CD4-positive, alpha-beta memory T cell (primary cell): ENCODE measurements at regions not wholly inside any gene's neighbourhood (a gene's known extent, or its start where the extent isn't known, plus 50 kb on each side); places are given as distances from the start of the nearest gene placed in this dataset.
"Not testable (repeated sequence)": the region's sequence is repeated elsewhere in the genome, so short reads cannot be mapped to it uniquely, and the experiment has no call there.

ENCODE experiments used
- CTCF ChIA-PET: fragments of 350-600 bp; sonication (Branson Sonifier 250); formaldehyde crosslinking; loops from one replicate; lab custom pipeline; 2021; ENCODE audit warnings: inconsistent platforms; ENCODE audit not compliant: partially characterized antibody; lab: Charles Lee
- POLR2A ChIA-PET: fragments of 350-600 bp; sonication (Branson Sonifier 250); formaldehyde crosslinking; loops from one replicate; lab custom pipeline; 2021; ENCODE audit not compliant: partially characterized antibody; lab: Charles Lee
- DNase-seq, 5 donors: peaks; one replicate each; pipeline versions ENCODE4 v3.0.0 to v3.0.0-alpha.2; 2020 to 2022; ENCODE audit warnings: mixed read lengths in 1 of 5
- H3K27ac ChIP-seq: one replicate; pipeline ENCODE4 v1.7.0; 2013; ENCODE audit warnings: low read depth, low read length
- H3K27me3 ChIP-seq: 2 replicates; pipeline ENCODE4 v1.7.0; 2013; ENCODE audit warnings: mild to moderate bottlenecking, low read length, moderate library complexity; ENCODE audit not compliant: insufficient read depth
- H3K36me3 ChIP-seq: 2 replicates; pipeline ENCODE4 v1.7.0; 2013; ENCODE audit warnings: mild to moderate bottlenecking, low read length, moderate library complexity; ENCODE audit not compliant: insufficient read depth
- H3K4me1 ChIP-seq: 2 replicates; pipeline ENCODE4 v1.7.0; 2013; ENCODE audit warnings: mild to moderate bottlenecking, low read length, moderate library complexity; ENCODE audit not compliant: insufficient read depth
- H3K4me3 ChIP-seq, 2 donors: one replicate each; pipeline ENCODE4 v1.7.0; 2013; ENCODE audit warnings: low read length in 2 of 2, mild to moderate bottlenecking in 1 of 2
- H3K9me3 ChIP-seq, 2 donors: one replicate each; pipeline ENCODE4 v1.7.0; 2013; ENCODE audit warnings: low read length in 2 of 2, control low read depth in 1 of 2; ENCODE audit not compliant: control insufficient read depth in 1 of 2
- H3K27ac Mint-ChIP-seq, 7 donors: one replicate each; pipeline ENCODE4 v1.8.0; 2020 to 2021; ENCODE audit warnings: mixed read lengths in 7 of 7, mild to moderate bottlenecking in 6 of 7, inconsistent platforms in 3 of 7, moderate library complexity in 3 of 7
- H3K27me3 Mint-ChIP-seq, 2 donors: one replicate each; pipeline ENCODE4 v1.8.0; 2020 to 2021; ENCODE audit warnings: mixed read lengths in 2 of 2
- H3K36me3 Mint-ChIP-seq, 2 donors: one replicate each; pipeline ENCODE4 v1.8.0; 2020 to 2021; ENCODE audit warnings: mixed read lengths in 2 of 2, inconsistent platforms in 1 of 2, mild to moderate bottlenecking in 1 of 2
- H3K4me1 Mint-ChIP-seq, 4 donors: one replicate each; pipeline ENCODE4 v1.8.0; 2020 to 2021; ENCODE audit warnings: mixed read lengths in 4 of 4, mild to moderate bottlenecking in 1 of 4
- H3K4me3 Mint-ChIP-seq, 8 donors: one replicate each; pipeline ENCODE4 v1.8.0; 2020 to 2021; ENCODE audit warnings: mixed read lengths in 8 of 8, mild to moderate bottlenecking in 7 of 8, moderate library complexity in 6 of 8, inconsistent platforms in 3 of 8
- H3K9me3 Mint-ChIP-seq, 8 donors: one replicate each; pipeline ENCODE4 v1.8.0; 2020 to 2021; ENCODE audit warnings: mixed read lengths in 8 of 8, mild to moderate bottlenecking in 5 of 8, inconsistent platforms in 3 of 8, moderate library complexity in 1 of 8
- intact Hi-C: fragments of 100-400 bp; cut with micrococcal nuclease; formaldehyde crosslinking; loops from one replicate; pipeline ENCODE4 v1.15.1; 2023

- Histone ChIP-seq H3K9me3 (no peaks in the 10 kb centered on the region), H3K36me3 (no peaks in the 10 kb centered on the region), H3K27me3 (no peaks in the 10 kb centered on the region), H3K4me1 (no peaks in the 10 kb centered on the region), H3K4me3 (no peak overlapping the region), H3K27ac (no peak overlapping the region)
- Mint-ChIP-seq H3K27ac (no peak overlapping the region), H3K36me3 (no peaks in the 10 kb centered on the region), H3K9me3 (no peaks in the 10 kb centered on the region), H3K4me3 (no peak overlapping the region), H3K27me3 (peaks cover 0 to 5% of the 10 kb centered on the region in 2 donors), H3K4me1 (no peaks in the 10 kb centered on the region)
- ChIA-PET POLR2A (no interaction called here), CTCF (no interaction called here)
- no peak for DNase-seq
- intact Hi-C loops = no loop called here
Observed at GRCh38 chr14:57150449-57150848, 118.3 kb downstream of the EXOC5 start.

GRCh38 chr14:57139173-57139572 lies 129.5 kb downstream of the EXOC5 start:
- H3K36me3 Mint-ChIP-seq = no peaks in the 10 kb centered on the region
- no peak overlapping the region for H3K27ac Mint-ChIP-seq
- POLR2A ChIA-PET = no interaction called here

GRCh38 chr14:57136669-57137328 lies 131.9 kb downstream of the EXOC5 start:
- H3K4me1 Mint-ChIP-seq = no peaks in the 10 kb centered on the region
- no peaks in the 10 kb centered on the region for H3K9me3 ChIP-seq
- H3K4me3 ChIP-seq = no peak overlapping the region
- ChIA-PET POLR2A (no interaction called here), CTCF (no interaction called here)
- no peak overlapping the region for H3K27ac Mint-ChIP-seq
- no peak for DNase-seq
- peaks cover 2 to 3% of the 10 kb centered on the region in 2 donors for H3K27me3 Mint-ChIP-seq
- H3K36me3 Mint-ChIP-seq = no peaks in the 10 kb centered on the region
- intact Hi-C loops = no loop called here
- H3K27me3 ChIP-seq = no peaks in the 10 kb centered on the region
- H3K9me3 Mint-ChIP-seq = peaks cover 0 to 5% (median 2%) of the 10 kb centered on the region in 8 donors
- H3K36me3 ChIP-seq = no peaks in the 10 kb centered on the region
- H3K4me1 ChIP-seq = no peaks in the 10 kb centered on the region
- H3K4me3 Mint-ChIP-seq = no peak overlapping the region
- no peak overlapping the region for H3K27ac ChIP-seq

More at GRCh38 chr14:57139173-57139572, 129.5 kb downstream of the EXOC5 start:
- Mint-ChIP-seq H3K4me1 (no peaks in the 10 kb centered on the region), H3K4me3 (no peak overlapping the region), H3K9me3 (peaks cover 0 to 6% (median 2%) of the 10 kb centered on the region in 8 donors), H3K27me3 (peaks cover 0 to 3% of the 10 kb centered on the region in 2 donors)
- H3K4me3 ChIP-seq = no peak overlapping the region
- CTCF ChIA-PET = no interaction called here
- H3K36me3 ChIP-seq = no peaks in the 10 kb centered on the region
- no peak overlapping the region for H3K27ac ChIP-seq
- H3K27me3 ChIP-seq = no peaks in the 10 kb centered on the region
- no peak for DNase-seq
- H3K4me1 ChIP-seq = no peaks in the 10 kb centered on the region
- intact Hi-C loops = no loop called here
- H3K9me3 ChIP-seq = no peaks in the 10 kb centered on the region

- intact Hi-C loops, H3K36me3 Mint-ChIP-seq, H3K27me3 Mint-ChIP-seq, H3K4me1 ChIP-seq, H3K9me3 Mint-ChIP-seq, H3K4me3 ChIP-seq, H3K27ac ChIP-seq, H3K36me3 ChIP-seq, H3K4me1 Mint-ChIP-seq, H3K27me3 ChIP-seq, POLR2A ChIA-PET, DNase-seq, H3K9me3 ChIP-seq, H3K27ac Mint-ChIP-seq, CTCF ChIA-PET: not testable (repeated sequence)
- H3K4me3 Mint-ChIP-seq = peak overlapping the region in 1 of 8 donors; percentile 21
Observed at GRCh38 chr14:57127809-57128208, 140.9 kb downstream of the EXOC5 start.

- no peaks in the 10 kb centered on the region for H3K36me3 ChIP-seq
- no peaks in the 10 kb centered on the region for H3K9me3 ChIP-seq
- DNase-seq = no peak
- Mint-ChIP-seq H3K4me3 (no peak overlapping the region), H3K36me3 (no peaks in the 10 kb centered on the region), H3K9me3 (no peaks in the 10 kb centered on the region), H3K4me1 (no peaks in the 10 kb centered on the region), H3K27ac (no peak overlapping the region), H3K27me3 (peaks cover 5 to 12% of the 10 kb centered on the region in 2 donors)
- no peak overlapping the region for H3K4me3 ChIP-seq
- no peak overlapping the region for H3K27ac ChIP-seq
- POLR2A ChIA-PET = no interaction called here
- CTCF ChIA-PET = no interaction called here
- intact Hi-C loops = no loop called here
- no peaks in the 10 kb centered on the region for H3K27me3 ChIP-seq
- no peaks in the 10 kb centered on the region for H3K4me1 ChIP-seq
Observed at GRCh38 chr14:57122129-57122528, 146.6 kb downstream of the EXOC5 start.

- H3K27ac ChIP-seq, H3K9me3 ChIP-seq, H3K27me3 ChIP-seq, H3K4me1 Mint-ChIP-seq, intact Hi-C loops, H3K36me3 ChIP-seq, H3K36me3 Mint-ChIP-seq, POLR2A ChIA-PET, CTCF ChIA-PET, H3K4me3 ChIP-seq, H3K4me1 ChIP-seq: not testable (repeated sequence)
- H3K27me3 Mint-ChIP-seq = peaks cover 2 to 13% of the 10 kb centered on the region in 2 donors
- H3K27ac Mint-ChIP-seq = peak overlapping the region in 1 of 7 donors; percentile 60
- peak in 1 of 5 donors; percentile 6 for DNase-seq
- H3K9me3 Mint-ChIP-seq = peaks cover 0 to 25% (median 12%) of the 10 kb centered on the region in 8 donors
- H3K4me3 Mint-ChIP-seq = peak overlapping the region in 4 of 8 donors; percentile 41 to 66 (median 46)
Observed at GRCh38 chr14:57112072-57112807, 156.5 kb downstream of the EXOC5 start.

GRCh38 chr14:57110411-57110810 lies 158.3 kb downstream of the EXOC5 start:
- H3K27ac Mint-ChIP-seq = peak overlapping the region in 1 of 7 donors; percentile 59
- H3K27ac ChIP-seq, H3K4me3 ChIP-seq, H3K4me1 ChIP-seq, H3K36me3 ChIP-seq, H3K4me3 Mint-ChIP-seq, H3K36me3 Mint-ChIP-seq, H3K9me3 ChIP-seq, H3K27me3 ChIP-seq, H3K4me1 Mint-ChIP-seq, intact Hi-C loops, POLR2A ChIA-PET, CTCF ChIA-PET, DNase-seq: not testable (repeated sequence)
- peaks cover 0 to 30% (median 12%) of the 10 kb centered on the region in 8 donors for H3K9me3 Mint-ChIP-seq
- H3K27me3 Mint-ChIP-seq = peaks cover 4 to 16% of the 10 kb centered on the region in 2 donors
